Testis (tissue), 2 donors: ENCODE measurements at regions not wholly inside any gene's neighbourhood (a gene's known extent, or its start where the extent isn't known, plus 50 kb on each side); places are given as distances from the start of the nearest gene placed in this dataset.
"Not testable (repeated sequence)": the region's sequence is repeated elsewhere in the genome, so short reads cannot be mapped to it uniquely, and the experiment has no call there.

ENCODE experiments used
- DNase-seq: peaks from one replicate; pipeline ENCODE4 v3.0.0-alpha.2; 2019
- H3K27ac ChIP-seq, 2 donors: fragments of 200-600 bp; sonication (generic); one replicate each; pipeline ENCODE4 v1.5.1; 2019
- H3K27me3 ChIP-seq: fragments of 200-600 bp; sonication (generic); one replicate; pipeline ENCODE4 v1.5.1; 2019
- H3K36me3 ChIP-seq: fragments of 200-600 bp; sonication (generic); one replicate; pipeline ENCODE4 v1.5.1; 2017; ENCODE audit warnings: low read depth; ENCODE audit errors: missing control alignments
- H3K4me1 ChIP-seq: fragments of 200-600 bp; sonication (generic); one replicate; pipeline ENCODE4 v1.5.1; 2019
- H3K4me3 ChIP-seq, 2 donors: fragments of 200-600 bp; sonication (generic); one replicate each; pipeline ENCODE4 v1.5.1; 2017 to 2019
- H3K9me3 ChIP-seq: fragments of 200-600 bp; sonication (generic); one replicate; pipeline ENCODE4 v1.5.1; 2017
- CTCF ChIP-seq, 3 experiments: fragments of 450-650 bp in 2 of 3; fragments of 200-600 bp in 1 of 3; sonication (generic) in 1 of 3; IDR thresholded peaks; one replicate each; pipeline ENCODE4 v1.5.1; 2016 to 2019; ENCODE audit warnings: antibody characterized with exemption in 3 of 3, mild to moderate bottlenecking in 2 of 3, moderate library complexity in 1 of 3
- POLR2A ChIP-seq: fragments of 450-650 bp; IDR thresholded peaks from one replicate; pipeline ENCODE4 v1.6.1; 2017; ENCODE audit warnings: antibody characterized with exemption, mild to moderate bottlenecking, moderate library complexity
- WGBS, 2 donors: methylation state at CpG; one replicate each; pipeline ENCODE4 v1.1.5; 2018; 5-methylcytosine and 5-hydroxymethylcytosine counted together
- intact Hi-C: fragments of 100-400 bp; cut with DNase I; formaldehyde crosslinking; loops from one replicate; pipeline ENCODE4 v1.15.1; 2023; ENCODE audit warnings: low total_unique reads

DNA sequence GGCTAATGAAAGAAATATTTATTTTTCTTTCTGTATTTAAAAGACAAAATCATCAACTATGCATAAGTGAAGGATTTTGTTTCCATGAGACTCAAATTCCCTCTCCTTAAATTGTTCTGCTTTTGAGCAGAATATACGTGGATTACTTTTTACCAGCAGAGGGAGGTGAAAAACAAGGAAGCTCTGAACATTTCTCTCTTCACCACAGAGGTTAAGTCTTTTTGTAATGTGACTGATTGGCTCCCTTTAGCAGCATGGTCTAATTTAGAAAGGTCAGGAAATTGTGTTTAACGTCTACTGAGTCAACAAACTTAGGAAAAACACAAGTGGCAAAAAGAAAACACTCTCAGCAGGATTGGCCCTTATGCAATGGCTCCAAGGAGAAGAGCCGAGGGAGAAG is 55.1 kb upstream of the F9 start:
- Histone ChIP-seq H3K4me3 (no peak overlapping the region), H3K27me3 (no peaks in the 10 kb centered on the region), H3K27ac (no peak overlapping the region), H3K36me3 (no peaks in the 10 kb centered on the region), H3K4me1 (peaks cover 3% of the 10 kb centered on the region), H3K9me3 (no peaks in the 10 kb centered on the region)
- intact Hi-C loops = no loop called here
- no peak for DNase-seq
- TF ChIP-seq CTCF (IDR thresholded peaks at IDR 0.05) (no peak), POLR2A (no peak)
- WGBS, 2 donors = 67 to 72% methylated on average over 3 of the region's 3 CpGs

DNA sequence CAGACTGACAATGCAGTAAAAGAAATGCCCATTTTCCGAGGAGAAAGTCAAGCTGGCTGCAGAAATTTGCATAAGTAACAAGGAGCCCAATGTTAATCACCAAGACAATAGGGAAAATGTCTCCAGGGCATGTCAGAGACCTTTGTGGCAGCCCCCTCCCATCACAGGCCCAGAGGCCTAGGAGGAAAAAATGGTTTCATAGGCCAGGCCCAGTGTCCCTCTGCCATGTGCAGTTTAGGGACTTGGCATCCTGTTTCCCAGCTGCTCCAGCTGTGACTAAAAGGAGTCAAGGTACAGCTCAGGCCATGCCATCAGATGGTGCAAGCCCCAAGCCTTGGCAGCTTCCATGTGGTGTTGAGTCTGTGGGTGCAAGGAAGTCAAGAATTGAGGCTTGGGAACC is 68.6 kb upstream of the F9 start:
- intact Hi-C loops, H3K36me3 ChIP-seq, H3K27ac ChIP-seq, H3K4me3 ChIP-seq, H3K4me1 ChIP-seq, DNase-seq, H3K9me3 ChIP-seq, H3K27me3 ChIP-seq: not testable (repeated sequence)
- 86 to 100% methylated on average over 1 of the region's 1 CpG for WGBS, 2 donors

DNA sequence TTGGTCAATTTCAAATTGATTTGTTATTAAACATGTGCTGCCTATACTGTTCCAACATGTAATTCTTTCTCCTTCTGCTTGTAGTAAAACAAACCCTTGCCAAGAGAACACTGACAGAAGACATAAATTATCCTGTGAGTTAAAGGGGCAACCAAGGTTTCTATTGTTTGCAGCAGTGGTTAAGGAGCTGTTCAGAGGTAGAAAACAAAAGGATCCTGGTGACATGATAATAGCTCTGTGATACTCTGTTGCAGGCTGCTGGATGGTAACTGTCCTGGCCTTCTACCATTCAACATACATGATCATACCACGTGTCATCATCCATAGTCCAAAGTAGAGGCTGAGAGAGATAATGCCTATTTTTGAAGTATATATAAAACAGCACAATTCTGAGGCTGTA is 75.8 kb upstream of the F9 start:
- WGBS, 2 donors = 69 to 86% methylated on average over 1 of the region's 1 CpG
- Histone ChIP-seq H3K4me1 (no peaks in the 10 kb centered on the region), H3K4me3 (no peak overlapping the region), H3K27ac (no peak overlapping the region), H3K36me3 (no peaks in the 10 kb centered on the region), H3K9me3 (no peaks in the 10 kb centered on the region), H3K27me3 (no peaks in the 10 kb centered on the region)
- TF ChIP-seq CTCF (IDR thresholded peaks at IDR 0.05) (no peak), POLR2A (no peak)
- intact Hi-C loops = no loop called here
- no peak for DNase-seq

DNA sequence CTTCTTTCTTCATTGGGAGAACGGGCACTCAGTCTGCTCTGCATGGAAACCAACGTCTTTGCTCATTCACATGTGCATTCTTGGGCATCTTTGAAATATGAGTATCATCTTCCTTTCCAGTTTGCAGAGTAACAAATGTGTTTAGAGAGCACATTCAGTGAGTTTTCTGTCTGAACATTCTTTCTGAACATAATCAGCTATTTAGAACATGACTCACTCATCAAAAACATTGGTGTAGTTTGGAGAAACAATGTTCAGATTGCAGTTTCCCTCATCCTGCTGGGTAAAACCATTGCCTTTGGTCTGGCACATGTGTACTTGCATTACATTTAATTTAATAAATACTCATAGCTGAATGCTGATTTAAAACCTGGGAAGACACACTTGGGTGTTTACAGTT is 81.5 kb upstream of the F9 start:
- 42 to 46% methylated on average over 2 of the region's 2 CpGs for WGBS, 2 donors
- H3K27me3 ChIP-seq = no peaks in the 10 kb centered on the region
- no peak for TF ChIP-seq CTCF (IDR thresholded peaks at IDR 0.05)
- TF ChIP-seq POLR2A = no peak
- H3K4me3 ChIP-seq = no peak overlapping the region
- no peaks in the 10 kb centered on the region for H3K4me1 ChIP-seq
- no peak for DNase-seq
- no peak overlapping the region for H3K27ac ChIP-seq
- H3K9me3 ChIP-seq = no peaks in the 10 kb centered on the region
- no peaks in the 10 kb centered on the region for H3K36me3 ChIP-seq
- intact Hi-C loops = no loop called here

GRCh38 chrX:139446832-139447231 is 83.7 kb upstream of the F9 start:
- Histone ChIP-seq H3K4me3 (no peak overlapping the region), H3K27ac (no peak overlapping the region), H3K36me3 (no peaks in the 10 kb centered on the region), H3K9me3 (no peaks in the 10 kb centered on the region), H3K4me1 (no peaks in the 10 kb centered on the region), H3K27me3 (no peaks in the 10 kb centered on the region)
- 91% methylated on average over 35 of the region's 40 CpGs; no CpG with 5 or more reads in 1 of the 2 donors for WGBS, 2 donors
- TF ChIP-seq POLR2A = no peak
- no peak for TF ChIP-seq CTCF (IDR thresholded peaks at IDR 0.05)
- DNase-seq = no peak
- intact Hi-C loops = no loop called here
